Mucosa of descending colon (tissue), 3 donors: ENCODE measurements at regions not wholly inside any gene's neighbourhood (a gene's known extent, or its start where the extent isn't known, plus 50 kb on each side); places are given as distances from the start of the nearest gene placed in this dataset.
"Not testable (repeated sequence)": the region's sequence is repeated elsewhere in the genome, so short reads cannot be mapped to it uniquely, and the experiment has no call there.

ENCODE experiments used
- ATAC-seq: fragments of 200-7000 bp; cut with Tn5 transposase; one replicate; pipeline ENCODE4 v1.9.1; 2020; ENCODE audit warnings: mild to moderate bottlenecking, moderate library complexity
- DNase-seq, 3 donors: peaks; one replicate each; pipeline ENCODE4 v3.0.0-alpha.2; 2020
- H3K36me3 ChIP-seq: fragments of 200-600 bp; one replicate; pipeline ENCODE4 v1.8.0; 2021; ENCODE audit warnings: low read depth, mild to moderate bottlenecking
- H3K4me1 ChIP-seq: fragments of 200-600 bp; one replicate; pipeline ENCODE4 v1.8.0; 2021; ENCODE audit warnings: low read depth, mild to moderate bottlenecking
- H3K4me3 ChIP-seq: fragments of 200-600 bp; one replicate; pipeline ENCODE4 v1.8.0; 2021; ENCODE audit warnings: mild to moderate bottlenecking
- H3K9me3 ChIP-seq: fragments of 200-600 bp; one replicate; pipeline ENCODE4 v1.8.0; 2021; ENCODE audit warnings: mild to moderate bottlenecking
- CTCF ChIP-seq: fragments of 200-600 bp; IDR thresholded peaks from one replicate; pipeline ENCODE4 v1.8.0; 2022; ENCODE audit warnings: antibody characterized with exemption, mild to moderate bottlenecking
- intact Hi-C, 2 donors: fragments of 100-400 bp; cut with DNase I in 1 of 2; cut with micrococcal nuclease in 1 of 2; formaldehyde crosslinking; loops; one replicate each; pipeline versions ENCODE4 v1.11.0 to v1.11.1; 2022; cut with DNase I, micrococcal nuclease
- donor health status: DM: no; HTN: no; CAD: no; lungs with moderate emphysema.
- donor health status: DM: no; HTN: no; CAD: no.
- donor health status: DM: no; HTN: yes; CAD: no.

DNA sequence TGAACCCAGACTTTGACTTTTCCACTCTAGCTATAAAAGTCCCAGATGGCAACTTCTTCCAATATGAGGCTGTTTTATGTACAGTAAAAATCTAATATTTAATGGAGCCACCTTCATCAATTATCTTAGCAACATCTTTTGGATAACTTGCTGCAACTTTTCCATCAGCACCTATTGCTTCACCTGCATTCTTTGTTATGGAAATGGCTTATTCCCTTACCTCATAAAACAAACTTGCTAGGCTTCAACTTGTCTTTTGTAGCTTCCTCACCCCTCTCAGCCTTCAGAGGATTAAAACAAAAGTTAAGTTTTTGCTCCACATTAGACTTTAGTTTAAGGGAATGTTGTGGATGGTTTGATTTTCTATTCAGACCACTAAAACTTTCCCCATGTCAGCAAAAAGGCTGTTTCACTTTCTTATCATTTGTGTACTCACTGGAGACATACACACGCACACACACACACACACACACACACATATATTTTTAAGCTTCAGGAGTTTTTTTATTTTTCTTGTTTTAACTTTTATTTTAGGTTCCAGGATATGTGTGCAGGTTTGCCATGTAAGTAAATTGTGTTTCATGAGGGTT is 1296.1 kb upstream of the PABPC4L start:
- intact Hi-C loops = no loop called here
- no peaks in the 10 kb centered on the region for H3K36me3 ChIP-seq
- no peak for TF ChIP-seq CTCF
- H3K9me3 ChIP-seq = no peaks in the 10 kb centered on the region
- no peak overlapping the region for H3K4me3 ChIP-seq
- H3K4me1 ChIP-seq = no peaks in the 10 kb centered on the region
- DNase-seq = no peak
- no peak for ATAC-seq

GRCh38 chr4:135492439-135492838 is 1290.8 kb upstream of the PABPC4L start:
- intact Hi-C loops = no loop called here

DNA sequence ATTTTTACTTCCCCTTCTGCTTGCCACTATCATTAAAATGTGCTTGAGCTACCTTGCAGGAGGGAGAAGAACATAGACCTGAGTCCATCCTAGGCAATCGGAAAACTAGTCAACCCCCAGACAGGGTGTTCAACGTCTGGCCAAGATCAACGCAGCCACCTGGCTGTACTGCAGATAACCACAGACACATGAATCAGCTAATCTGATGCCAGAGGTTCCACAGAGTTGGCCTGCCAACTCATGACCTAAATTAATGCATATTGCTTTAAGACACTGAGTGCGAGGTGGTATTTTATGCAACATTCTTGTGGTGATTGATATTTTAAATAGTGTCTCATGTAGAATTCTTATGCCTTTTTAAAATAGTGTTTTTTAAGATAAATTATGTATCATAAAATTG is 1283.8 kb upstream of the PABPC4L start:
- Histone ChIP-seq H3K36me3 (no peaks in the 10 kb centered on the region), H3K4me1 (no peaks in the 10 kb centered on the region), H3K4me3 (no peak overlapping the region), H3K9me3 (no peaks in the 10 kb centered on the region)
- DNase-seq = no peak
- intact Hi-C loops = no loop called here
- TF ChIP-seq CTCF = no peak
- ATAC-seq = no peak

More at GRCh38 chr4:135492439-135492838, 1290.8 kb upstream of the PABPC4L start:
- no peaks in the 10 kb centered on the region for H3K9me3 ChIP-seq
- no peak for TF ChIP-seq CTCF
- DNase-seq (no peak), ATAC-seq (no peak)
- no peaks in the 10 kb centered on the region for H3K36me3 ChIP-seq
- H3K4me1 ChIP-seq = no peaks in the 10 kb centered on the region
- no peak overlapping the region for H3K4me3 ChIP-seq

DNA sequence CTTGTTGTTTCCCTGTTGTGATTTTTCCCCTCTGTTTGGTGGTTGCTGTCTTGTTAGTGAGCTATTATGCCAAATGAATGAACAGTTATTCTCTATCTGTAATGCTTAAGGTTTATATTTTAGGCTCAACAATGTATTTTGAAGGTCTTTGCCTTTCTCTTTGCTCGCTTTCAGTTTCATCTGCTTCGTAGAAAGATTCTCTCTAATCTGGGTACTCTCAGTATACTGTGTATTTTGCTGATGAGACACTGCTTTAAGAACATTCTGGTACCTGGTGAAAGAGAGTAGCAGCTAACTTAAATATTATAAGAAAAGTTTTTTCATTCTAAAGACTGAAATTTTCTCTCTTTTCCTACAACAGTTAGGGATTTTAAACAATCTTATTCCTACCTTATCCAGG is 1274.7 kb upstream of the PABPC4L start:
- no peaks in the 10 kb centered on the region for H3K4me1 ChIP-seq
- DNase-seq = no peak
- no peaks in the 10 kb centered on the region for H3K9me3 ChIP-seq
- H3K4me3 ChIP-seq = no peak overlapping the region
- TF ChIP-seq CTCF = no peak
- ATAC-seq = no peak
- intact Hi-C loops = no loop called here
- no peaks in the 10 kb centered on the region for H3K36me3 ChIP-seq

DNA sequence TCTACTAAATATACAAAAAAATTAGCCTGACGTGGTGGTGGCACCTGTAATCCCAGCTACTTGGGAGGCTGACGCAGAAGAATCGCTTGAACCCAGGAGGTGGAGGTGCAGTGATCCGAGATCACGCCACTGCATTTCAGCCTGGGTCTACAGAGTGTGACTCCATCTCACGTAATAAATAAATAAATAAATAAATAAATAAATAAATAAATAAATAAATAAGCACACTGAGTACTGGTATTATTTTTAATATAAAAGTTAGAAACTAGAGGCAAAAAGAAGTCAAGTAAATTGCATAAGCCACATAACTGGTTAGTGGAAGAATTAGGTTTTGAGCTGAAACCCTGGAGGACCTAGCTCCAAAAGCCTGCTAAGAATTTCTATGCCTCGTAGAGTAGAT is 1262.7 kb upstream of the PABPC4L start:
- Histone ChIP-seq H3K9me3 (no peaks in the 10 kb centered on the region), H3K36me3 (no peaks in the 10 kb centered on the region), H3K4me1 (no peaks in the 10 kb centered on the region), H3K4me3 (no peak overlapping the region)
- no peak for TF ChIP-seq CTCF
- ATAC-seq (no peak), DNase-seq (no peak)
- intact Hi-C loops = no loop called here

GRCh38 chr4:135447598-135447997 is 1246.0 kb upstream of the PABPC4L start:
- intact Hi-C loops, H3K36me3 ChIP-seq, ATAC-seq, DNase-seq, H3K4me3 ChIP-seq, H3K9me3 ChIP-seq, H3K4me1 ChIP-seq: not testable (repeated sequence)
